ENCODE measurements at regions not wholly inside any gene's neighbourhood (a gene's known extent, or its start where the extent isn't known, plus 50 kb on each side); places are given as distances from the start of the nearest gene placed in this dataset.

GRCh38 chr13:64206430-64207225, 2791.0 kb upstream of the PCDH20 start:
- Histone ChIP-seq H3K4me3 (replicated peaks; ENCODE audit: low read depth, low read length) (no peak overlapping the region), H3K36me3 (ENCODE audit: control insufficient read depth, insufficient read depth, low read length) (no peaks in the 10 kb centered on the region), H3K27me3 (replicated peaks; ENCODE audit: control insufficient read depth, insufficient read depth, low read length) (no peaks in the 10 kb centered on the region)
- DNase-seq (ENCODE audit: extremely low read depth, insufficient read length): no peak
- TF ChIP-seq CTCF (IDR thresholded peaks at IDR 0.05; ENCODE audit: insufficient read depth, low read length, poor library complexity, severe bottlenecking): no peak

GRCh38 chr13:64202517-64202916, 2786.9 kb upstream of the PCDH20 start:
- TF ChIP-seq CTCF (IDR thresholded peaks at IDR 0.05; ENCODE audit: insufficient read depth, low read length, poor library complexity, severe bottlenecking): no peak
- no peaks in the 10 kb centered on the region for H3K36me3 ChIP-seq (ENCODE audit: control insufficient read depth, insufficient read depth, low read length)
- no peaks in the 10 kb centered on the region for H3K27me3 ChIP-seq (replicated peaks; ENCODE audit: control insufficient read depth, insufficient read depth, low read length)
- DNase-seq (ENCODE audit: extremely low read depth, insufficient read length): no peak
- no peak overlapping the region for H3K4me3 ChIP-seq (replicated peaks; ENCODE audit: low read depth, low read length)

GRCh38 chr13:64197232-64197631, 2781.6 kb upstream of the PCDH20 start:
- Histone ChIP-seq H3K4me3 (replicated peaks; ENCODE audit: low read depth, low read length) (no peak overlapping the region), H3K27me3 (replicated peaks; ENCODE audit: control insufficient read depth, insufficient read depth, low read length) (no peaks in the 10 kb centered on the region), H3K36me3 (ENCODE audit: control insufficient read depth, insufficient read depth, low read length) (no peaks in the 10 kb centered on the region)
- no peak for DNase-seq (ENCODE audit: extremely low read depth, insufficient read length)
- TF ChIP-seq CTCF (IDR thresholded peaks at IDR 0.05; ENCODE audit: insufficient read depth, low read length, poor library complexity, severe bottlenecking): no peak

- no peak for TF ChIP-seq CTCF (IDR thresholded peaks at IDR 0.05; ENCODE audit: insufficient read depth, low read length, poor library complexity, severe bottlenecking)
- no peak for DNase-seq (ENCODE audit: extremely low read depth, insufficient read length)
- no peaks in the 10 kb centered on the region for H3K27me3 ChIP-seq (replicated peaks; ENCODE audit: control insufficient read depth, insufficient read depth, low read length)
- no peak overlapping the region for H3K4me3 ChIP-seq (replicated peaks; ENCODE audit: low read depth, low read length)
- H3K36me3 ChIP-seq (ENCODE audit: control insufficient read depth, insufficient read depth, low read length): no peaks in the 10 kb centered on the region
These were observed 2771.0 kb upstream of the PCDH20 start for GRCh38 chr13:64186503-64187250.

GRCh38 chr13:64186071-64186470, 2770.4 kb upstream of the PCDH20 start:
- DNase-seq (ENCODE audit: extremely low read depth, insufficient read length): no peak
- Histone ChIP-seq H3K27me3 (replicated peaks; ENCODE audit: control insufficient read depth, insufficient read depth, low read length) (no peaks in the 10 kb centered on the region), H3K36me3 (ENCODE audit: control insufficient read depth, insufficient read depth, low read length) (no peaks in the 10 kb centered on the region), H3K4me3 (replicated peaks; ENCODE audit: low read depth, low read length) (no peak overlapping the region)
- TF ChIP-seq CTCF (IDR thresholded peaks at IDR 0.05; ENCODE audit: insufficient read depth, low read length, poor library complexity, severe bottlenecking): no peak
